DND-41 (cell line): ENCODE measurements at regions not wholly inside any gene's neighbourhood (a gene's known extent, or its start where the extent isn't known, plus 50 kb on each side); places are given as distances from the start of the nearest gene placed in this dataset.

ENCODE experiments used
- ATAC-seq: fragments of 200-7000 bp; cut with Tn5 transposase; 3 replicates; pipeline ENCODE4 v1.9.1; 2021; ENCODE audit warnings: low read depth; ENCODE audit not compliant: insufficient read depth
- DNase-seq: peaks from one replicate; pipeline ENCODE4 v3.0.0-alpha.2; 2020
- H2AFZ ChIP-seq: 2 replicates; pipeline ENCODE4 v1.6.0; 2012; ENCODE audit warnings: low read depth, low read length
- H3K27ac ChIP-seq: 2 replicates; pipeline ENCODE4 v1.5.1; 2012; ENCODE audit warnings: low read length, inconsistent platforms
- H3K27me3 ChIP-seq: fragments of 200-600 bp; sonication (generic); 2 replicates; pipeline ENCODE4 v1.6.0; 2012; ENCODE audit warnings: low read length, mild to moderate bottlenecking, inconsistent platforms; ENCODE audit not compliant: insufficient read depth, poor library complexity
- H3K36me3 ChIP-seq: 2 replicates; pipeline ENCODE4 v1.5.1; 2012; ENCODE audit warnings: low read length, inconsistent platforms; ENCODE audit not compliant: insufficient read depth
- H3K4me1 ChIP-seq: 2 replicates; pipeline ENCODE4 v1.5.1; 2012; ENCODE audit warnings: mild to moderate bottlenecking, low read length; ENCODE audit not compliant: insufficient read depth
- H3K4me2 ChIP-seq: 2 replicates; pipeline ENCODE4 v1.6.0; 2012; ENCODE audit warnings: mild to moderate bottlenecking, moderate library complexity, low read length, inconsistent platforms; ENCODE audit not compliant: insufficient read depth
- H3K4me3 ChIP-seq, 2 experiments: fragments of 200-600 bp in 1 of 2; shearing (Covaris generic) in 1 of 2; 2 replicates each; pipeline ENCODE4 v1.5.1; 2012 to 2016; ENCODE audit warnings: inconsistent platforms in 2 of 2, low read length in 2 of 2, mild to moderate bottlenecking in 2 of 2, low read depth in 1 of 2, moderate library complexity in 1 of 2
- H3K79me2 ChIP-seq: 2 replicates; pipeline ENCODE4 v1.6.0; 2012; ENCODE audit warnings: low read length, inconsistent platforms; ENCODE audit not compliant: insufficient read depth
- H3K9ac ChIP-seq: 2 replicates; pipeline ENCODE4 v1.6.0; 2012; ENCODE audit warnings: low read depth, mild to moderate bottlenecking, inconsistent platforms, low read length, moderate library complexity
- H3K9me3 ChIP-seq: 2 replicates; pipeline ENCODE4 v1.5.1; 2012; ENCODE audit warnings: low read length, moderate library complexity, mild to moderate bottlenecking, inconsistent platforms; ENCODE audit not compliant: insufficient read depth, severe bottlenecking
- H4K20me1 ChIP-seq: 2 replicates; pipeline ENCODE4 v1.6.0; 2012; ENCODE audit warnings: low read length; ENCODE audit not compliant: insufficient read depth
- CTCF ChIP-seq: IDR thresholded peaks from 2 replicates; pipeline ENCODE4 v1.5.1; 2012; ENCODE audit warnings: borderline replicate concordance, low read length, moderate library complexity, mild to moderate bottlenecking; ENCODE audit not compliant: poor library complexity, severe bottlenecking; ENCODE audit errors: extremely low read depth
- EZH2 ChIP-seq: IDR thresholded peaks from 3 replicates; pipeline ENCODE4 v1.6.1; 2012; ENCODE audit warnings: borderline replicate concordance, low read depth, mild to moderate bottlenecking, moderate library complexity, low read length, inconsistent platforms; ENCODE audit not compliant: severe bottlenecking

GRCh38 chr16:73420676-73421075 is 372.7 kb upstream of the ZFHX3 start:
- no peak overlapping the region for H2AFZ ChIP-seq
- no peaks in the 10 kb centered on the region for H3K9me3 ChIP-seq
- H3K36me3 ChIP-seq: no peaks in the 10 kb centered on the region
- no peak overlapping the region for H3K4me3 ChIP-seq
- no peak overlapping the region for H3K9ac ChIP-seq
- no peaks in the 10 kb centered on the region for H4K20me1 ChIP-seq
- H3K27ac ChIP-seq: no peak overlapping the region
- no peak overlapping the region for H3K4me2 ChIP-seq
- TF ChIP-seq EZH2 (no peak), CTCF (no peak)
- DNase-seq: no peak
- ATAC-seq: no peak
- no peaks in the 10 kb centered on the region for H3K27me3 ChIP-seq
- H3K4me1 ChIP-seq: no peaks in the 10 kb centered on the region
- H3K79me2 ChIP-seq: no peaks in the 10 kb centered on the region

GRCh38 chr16:73420244-73420643 is 372.3 kb upstream of the ZFHX3 start:
- Histone ChIP-seq H3K4me2 (no peak overlapping the region), H4K20me1 (no peaks in the 10 kb centered on the region), H3K27me3 (no peaks in the 10 kb centered on the region), H3K27ac (no peak overlapping the region), H2AFZ (no peak overlapping the region), H3K4me1 (no peaks in the 10 kb centered on the region), H3K9ac (no peak overlapping the region), H3K79me2 (no peaks in the 10 kb centered on the region), H3K4me3 (no peak overlapping the region), H3K9me3 (no peaks in the 10 kb centered on the region), H3K36me3 (no peaks in the 10 kb centered on the region)
- no peak for TF ChIP-seq CTCF
- TF ChIP-seq EZH2: no peak
- DNase-seq (no peak), ATAC-seq (no peak)

- Histone ChIP-seq H2AFZ (no peak overlapping the region), H3K4me3 (no peak overlapping the region), H3K4me2 (no peak overlapping the region), H3K4me1 (no peaks in the 10 kb centered on the region), H3K9me3 (no peaks in the 10 kb centered on the region), H3K27me3 (no peaks in the 10 kb centered on the region), H3K27ac (no peak overlapping the region), H3K79me2 (no peaks in the 10 kb centered on the region), H4K20me1 (no peaks in the 10 kb centered on the region), H3K36me3 (no peaks in the 10 kb centered on the region), H3K9ac (no peak overlapping the region)
- TF ChIP-seq EZH2 (no peak), CTCF (no peak)
- no peak for DNase-seq
- no peak for ATAC-seq
Observed at GRCh38 chr16:73418691-73419090, 370.8 kb upstream of the ZFHX3 start.

GRCh38 chr16:73418051-73418450 is 370.1 kb upstream of the ZFHX3 start:
- no peak overlapping the region for H2AFZ ChIP-seq
- DNase-seq (no peak), ATAC-seq (no peak)
- H3K4me2 ChIP-seq: no peak overlapping the region
- H3K4me3 ChIP-seq: no peak overlapping the region
- no peaks in the 10 kb centered on the region for H3K79me2 ChIP-seq
- no peak overlapping the region for H3K9ac ChIP-seq
- H3K27me3 ChIP-seq: no peaks in the 10 kb centered on the region
- H3K27ac ChIP-seq: no peak overlapping the region
- TF ChIP-seq EZH2 (no peak), CTCF (no peak)
- no peaks in the 10 kb centered on the region for H4K20me1 ChIP-seq
- no peaks in the 10 kb centered on the region for H3K4me1 ChIP-seq
- no peaks in the 10 kb centered on the region for H3K36me3 ChIP-seq
- H3K9me3 ChIP-seq: no peaks in the 10 kb centered on the region
